Stimulated activated CD8-positive, alpha-beta memory T cell treated with anti-CD3 and anti-CD28 coated beads, Interleukin-7, amount 100 ng/mL, for 24 hours (primary cell): ENCODE measurements at regions not wholly inside any gene's neighbourhood (a gene's known extent, or its start where the extent isn't known, plus 50 kb on each side); places are given as distances from the start of the nearest gene placed in this dataset.
"Not testable (repeated sequence)": the region's sequence is repeated elsewhere in the genome, so short reads cannot be mapped to it uniquely, and the experiment has no call there.

Source experiments
- DNase-seq: peaks from one replicate; pipeline ENCODE4 v3.0.0-alpha.2; 2020; ENCODE audit warnings: low read depth

DNA sequence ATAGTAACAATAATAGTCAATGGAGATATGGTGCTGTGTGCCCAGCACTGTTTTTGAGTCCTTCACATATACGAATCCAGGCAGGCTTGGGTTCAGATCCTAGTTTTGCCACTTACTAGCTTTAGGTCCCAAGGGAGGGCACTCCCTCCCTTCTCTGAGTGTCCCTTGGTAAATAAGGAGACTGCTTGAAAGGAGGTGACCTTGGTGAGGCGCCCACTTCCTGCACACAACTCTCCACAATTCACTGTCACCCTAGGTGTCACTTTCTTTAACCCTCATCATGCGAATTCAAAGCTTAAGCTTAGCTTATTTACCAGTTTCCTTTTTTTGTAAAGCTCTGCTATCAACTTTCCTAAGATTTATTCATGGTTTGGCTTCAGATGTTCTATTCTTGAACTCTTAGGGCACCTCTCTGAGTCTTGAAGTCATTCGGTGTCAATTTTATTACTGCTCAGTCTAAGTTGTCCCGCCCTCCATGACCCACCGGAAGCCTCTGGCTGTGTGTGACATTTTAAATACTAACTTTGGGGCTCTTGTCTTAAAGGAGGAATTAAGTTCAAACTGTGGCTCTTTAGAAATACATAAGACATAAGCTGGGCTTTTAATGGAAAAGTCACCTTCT, 170.7 kb upstream of the ZNF618 start:
- no peak for DNase-seq

DNA sequence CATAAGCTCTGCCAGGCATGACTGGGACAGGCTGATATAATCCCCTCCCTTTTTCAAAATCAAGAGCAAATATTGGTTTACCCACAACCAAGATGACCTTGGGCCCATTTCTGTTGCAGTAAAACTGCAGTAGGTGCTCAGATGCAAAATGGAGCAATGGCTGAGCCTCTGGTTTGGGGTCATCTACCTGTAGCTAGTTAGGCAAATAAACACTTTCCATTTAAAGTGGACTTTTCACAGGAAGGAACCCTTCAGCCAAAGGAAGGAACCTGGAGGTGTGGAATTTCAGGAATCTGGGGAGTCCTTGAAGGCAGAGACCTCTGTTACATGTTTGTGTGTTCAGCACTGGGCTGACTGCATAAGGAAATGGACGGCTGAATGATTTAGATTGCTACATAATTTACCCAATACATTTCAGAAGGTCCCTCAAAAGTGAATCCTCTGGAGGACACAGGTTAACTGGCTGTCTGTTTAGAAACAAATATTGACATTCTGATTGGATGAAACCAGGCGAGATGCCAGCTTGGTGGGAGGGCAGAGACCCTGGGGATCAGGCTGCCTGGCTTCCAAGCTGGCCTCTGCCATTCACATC, 170.1 kb upstream of the ZNF618 start:
- no peak for DNase-seq

DNA sequence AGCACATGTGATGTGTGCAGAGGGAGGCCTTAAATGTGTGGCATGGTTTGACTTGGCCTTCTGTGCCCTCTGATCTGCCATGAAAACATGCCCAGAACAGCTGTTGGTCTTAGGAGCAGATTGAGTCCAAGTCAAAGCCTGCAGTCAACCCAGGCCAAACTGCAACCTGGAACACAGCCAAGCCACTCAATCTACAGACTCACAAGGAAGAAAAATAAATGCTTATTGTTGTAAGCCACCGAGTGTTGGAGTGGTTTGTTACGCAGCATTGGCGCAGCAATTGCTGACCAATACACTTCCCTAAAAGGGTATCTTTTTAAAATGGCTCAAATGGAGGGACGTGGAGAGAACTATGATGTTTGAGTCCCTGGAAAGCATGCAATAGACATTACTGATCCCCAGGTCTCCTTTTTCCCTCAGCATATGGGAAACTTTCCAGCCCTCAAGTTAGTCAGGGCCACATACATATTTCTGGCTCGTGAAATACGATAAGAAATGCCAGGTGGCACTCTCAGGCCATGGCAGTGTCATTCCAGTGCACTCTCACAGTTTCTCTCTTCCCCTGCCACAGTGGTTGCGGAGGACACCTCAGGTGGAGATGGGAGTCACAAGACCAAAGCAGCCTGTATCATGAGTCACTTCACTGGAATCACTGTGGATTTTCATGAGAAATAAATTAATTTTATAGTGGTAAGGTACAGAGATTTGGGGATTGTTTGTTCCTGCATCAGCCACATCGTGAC, 168.0 kb upstream of the ZNF618 start:
- DNase-seq: no peak

DNA sequence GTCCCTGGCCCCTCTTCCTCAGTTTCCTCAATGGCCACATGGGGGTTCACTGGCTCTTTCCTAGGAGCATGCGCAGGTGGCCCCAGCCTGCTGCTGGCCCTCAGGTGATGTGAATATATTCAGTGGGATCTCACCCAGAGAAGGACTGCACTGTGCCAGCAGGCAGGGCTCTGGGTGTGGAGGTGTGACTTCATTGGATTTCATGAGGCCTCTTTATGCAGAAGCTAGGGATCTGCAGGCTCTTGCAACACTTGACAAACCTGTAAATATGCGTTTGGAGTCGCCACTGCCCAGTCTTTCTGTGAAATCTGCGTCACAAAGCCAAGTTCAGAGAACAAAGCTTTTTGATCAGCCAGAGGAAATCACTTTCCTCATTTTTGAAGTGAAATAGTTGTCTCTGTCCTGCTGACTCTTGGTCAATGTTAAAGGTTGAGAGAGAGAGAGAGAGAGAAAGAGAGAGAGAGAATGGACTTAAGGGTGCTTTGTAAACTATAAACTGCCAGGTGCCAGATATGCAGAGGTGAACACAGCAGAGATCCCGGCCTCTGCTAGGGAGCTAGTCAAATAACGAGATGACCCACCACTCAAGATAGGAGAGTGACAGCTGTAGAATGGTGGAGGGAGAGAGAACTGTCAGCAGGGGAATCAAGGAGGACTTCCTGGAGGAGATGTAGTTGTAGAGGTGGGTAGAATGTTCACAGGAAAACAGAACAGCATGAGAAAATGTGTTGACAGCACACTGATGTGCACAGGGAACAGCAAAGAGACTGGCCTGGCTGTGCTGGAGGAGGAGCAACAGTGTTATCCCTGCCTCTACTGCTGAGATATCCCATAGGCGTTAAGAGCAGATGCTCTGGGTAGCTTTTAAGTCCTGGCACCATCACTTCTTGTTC, 167.0 kb upstream of the ZNF618 start:
- no peak for DNase-seq

DNA sequence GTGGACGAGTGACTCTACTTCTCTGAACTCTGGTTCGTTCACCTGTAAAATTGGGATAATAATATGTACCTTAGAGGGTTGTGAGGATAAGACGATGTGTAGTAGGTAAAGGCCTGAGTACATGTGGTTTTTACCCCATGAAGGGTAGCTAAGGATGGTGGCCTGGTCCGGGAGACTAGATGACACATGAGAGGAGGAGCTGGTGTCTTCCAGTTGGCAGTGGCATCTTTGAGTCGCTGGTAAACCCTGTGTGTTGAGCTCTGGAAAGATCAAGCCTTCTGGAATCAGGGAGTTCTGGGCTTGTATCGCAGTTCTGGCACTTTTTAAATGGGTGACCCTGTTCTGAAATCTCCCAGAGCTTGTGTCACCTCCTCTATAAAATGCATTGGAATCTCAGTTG, 166.4 kb upstream of the ZNF618 start:
- DNase-seq: no peak

DNA sequence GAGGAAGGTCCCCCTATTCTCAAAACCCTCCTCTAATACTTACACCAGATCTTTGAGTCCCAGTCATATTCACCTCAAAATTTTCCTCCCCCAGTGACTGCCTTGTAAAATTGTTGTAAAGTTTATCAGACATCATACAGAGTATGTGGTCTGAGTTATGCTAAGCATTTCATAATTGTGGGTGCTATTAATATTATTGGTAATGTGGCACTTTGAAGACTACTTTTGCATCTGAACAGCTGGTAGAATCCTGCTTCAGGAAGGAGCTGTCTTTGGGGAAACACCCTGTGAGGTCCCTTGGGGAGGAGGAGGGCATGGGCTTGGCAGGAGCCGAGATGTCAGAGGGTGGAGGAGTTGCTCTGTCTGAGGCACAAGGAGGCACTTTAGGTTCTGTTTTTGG, 164.9 kb upstream of the ZNF618 start:
- DNase-seq: no peak

DNA sequence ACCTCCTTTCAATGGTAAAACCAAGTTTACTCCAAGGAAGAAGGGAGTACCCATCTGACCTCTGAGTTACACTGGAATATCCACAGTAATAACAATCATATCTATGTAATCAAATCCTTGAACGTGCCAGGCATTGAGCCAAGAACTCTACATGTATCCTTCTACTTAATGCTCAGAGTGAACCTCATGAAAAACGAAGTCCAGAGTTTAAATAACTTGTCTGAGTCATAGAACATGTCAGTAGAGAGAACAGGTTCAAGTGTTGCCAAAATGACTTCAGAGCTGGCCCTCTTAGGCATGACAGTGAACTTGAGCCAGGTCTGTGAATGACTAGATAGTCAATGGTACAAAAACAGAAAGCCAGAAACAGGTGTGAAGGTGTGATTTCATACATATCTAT, 164.1 kb upstream of the ZNF618 start:
- no peak for DNase-seq

DNA sequence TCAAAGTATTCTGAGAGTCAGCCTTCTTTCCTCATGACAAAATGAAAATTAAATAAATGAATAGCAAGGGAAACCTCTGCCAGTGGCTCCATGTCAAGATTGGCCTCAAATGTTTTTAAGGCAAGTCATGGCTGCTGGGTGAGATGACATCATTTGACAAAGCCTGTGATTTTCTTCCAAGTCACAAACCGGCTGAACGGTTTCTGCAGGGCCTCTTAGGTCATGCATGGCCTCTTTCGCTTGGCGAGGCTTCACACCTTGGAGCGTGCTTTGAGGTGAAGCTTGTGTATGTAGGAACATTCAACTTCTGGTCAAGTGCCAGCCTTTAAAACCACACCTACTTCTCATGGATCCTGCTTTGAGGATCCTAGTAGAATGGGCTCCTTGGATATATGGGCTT, 161.0 kb upstream of the ZNF618 start:
- no peak for DNase-seq

DNA sequence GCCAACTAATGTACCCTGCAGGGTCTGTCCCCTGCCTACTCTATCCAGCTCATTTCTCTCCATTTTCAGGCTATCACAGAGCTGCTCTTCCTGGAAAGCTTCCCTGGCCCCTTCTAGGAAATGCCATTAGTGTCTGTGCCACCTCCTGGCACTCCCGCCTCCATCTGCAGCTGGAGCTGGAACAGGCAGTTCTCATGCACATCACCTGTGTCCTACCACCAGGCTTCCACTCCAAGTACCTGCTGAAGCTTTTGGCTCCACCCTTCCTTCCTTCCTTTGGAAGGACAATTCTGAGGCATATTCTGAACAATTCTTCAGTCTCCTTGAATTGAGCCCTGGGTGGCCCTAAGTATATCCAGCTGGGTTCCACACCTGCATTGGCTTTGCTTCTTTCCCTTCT, 156.2 kb upstream of the ZNF618 start:
- no peak for DNase-seq

DNA sequence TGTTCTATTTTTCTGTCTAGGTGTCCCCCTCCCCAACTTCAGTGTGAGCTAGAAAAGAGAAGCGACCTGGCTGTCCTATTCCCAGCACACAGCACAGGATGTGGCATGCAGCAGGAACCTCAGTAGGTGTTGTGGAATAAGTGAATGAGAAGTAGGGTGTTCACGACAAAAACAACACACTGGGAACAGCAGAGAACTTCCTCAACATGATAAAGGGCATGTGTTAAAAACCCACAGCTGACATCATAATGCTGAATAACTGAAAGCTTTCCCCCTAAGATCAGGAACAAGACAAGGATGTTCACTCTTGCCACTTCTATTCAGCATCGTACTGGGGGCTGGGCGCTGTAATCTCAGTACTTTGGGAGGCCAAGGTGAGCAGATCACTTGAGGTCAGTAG, 155.6 kb upstream of the ZNF618 start:
- no peak for DNase-seq

DNA sequence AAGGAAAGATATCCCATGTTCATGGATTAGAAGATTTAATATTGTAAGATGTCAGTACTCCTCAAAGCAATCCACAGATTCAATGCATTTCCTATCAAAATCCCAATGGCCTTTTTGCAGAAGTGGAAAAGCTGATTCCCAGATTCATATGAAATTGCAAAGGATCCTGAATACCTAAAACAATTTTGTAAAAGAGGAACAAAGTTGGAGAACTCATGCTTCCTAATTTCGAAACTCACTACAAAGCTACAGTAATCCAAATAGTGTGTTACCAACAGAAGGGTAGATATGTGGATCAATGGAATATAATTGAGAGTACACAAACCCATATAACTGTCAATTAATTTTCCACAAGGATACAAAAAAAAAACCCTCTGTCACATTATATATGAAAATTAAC, 154.3 kb upstream of the ZNF618 start:
- no peak for DNase-seq

DNA sequence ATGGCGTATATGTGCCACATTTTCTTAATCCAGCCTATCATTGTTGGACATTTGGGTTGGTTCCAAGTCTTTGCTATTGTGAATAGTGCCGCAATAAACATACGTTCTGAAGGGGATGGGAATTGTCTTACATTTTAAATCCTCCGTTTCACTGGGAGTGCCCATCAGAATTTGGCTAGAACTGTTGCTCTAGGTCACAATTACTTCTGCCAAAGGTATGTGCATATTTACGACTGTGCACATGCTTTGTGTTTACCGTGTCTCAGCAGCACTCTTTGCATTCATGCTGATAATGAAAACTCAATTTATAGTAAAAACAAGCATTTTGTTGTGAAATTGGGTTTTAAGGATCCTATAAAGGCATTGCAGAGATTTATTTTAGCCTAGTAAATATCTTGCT, 151.9 kb upstream of the ZNF618 start:
- DNase-seq: no peak

DNA sequence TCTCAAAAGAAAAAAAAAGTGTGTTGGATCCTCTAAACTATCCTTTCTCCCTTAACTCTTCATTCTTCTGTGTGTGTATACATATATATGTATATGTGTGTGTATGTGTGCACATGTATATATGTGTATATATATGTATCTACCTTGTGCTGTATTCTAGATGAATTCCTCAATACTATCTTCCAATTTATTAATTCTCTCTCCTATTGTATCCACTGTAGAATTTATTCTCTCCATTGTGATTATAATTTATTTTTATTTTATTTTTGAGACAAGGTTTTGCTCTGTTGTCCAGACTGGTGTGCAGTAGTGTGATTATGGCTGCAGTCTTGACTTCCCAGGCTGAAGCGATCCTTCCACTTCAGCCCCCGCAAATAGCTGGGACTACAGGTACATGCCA, 147.1 kb upstream of the ZNF618 start:
- DNase-seq: no peak

DNA sequence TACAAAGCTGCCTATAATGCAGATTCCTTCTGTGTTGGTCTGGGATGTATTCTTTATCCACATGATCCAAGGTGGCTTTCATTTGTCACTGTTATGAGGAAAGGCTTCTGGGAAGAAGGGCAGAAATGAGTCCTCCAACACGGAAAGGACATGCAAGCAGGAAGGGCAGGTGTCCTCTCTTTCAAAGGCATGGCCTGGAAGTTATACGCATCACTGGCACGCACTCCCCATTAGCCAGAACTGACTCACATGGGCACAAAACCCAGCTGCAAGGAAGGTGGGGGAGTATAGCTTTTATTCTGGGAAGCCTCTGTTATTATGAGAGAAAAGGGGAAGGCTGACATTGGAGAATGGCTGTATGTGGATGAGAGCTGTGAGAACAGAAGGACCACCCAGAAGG, 141.3 kb upstream of the ZNF618 start:
- DNase-seq: no peak

DNA sequence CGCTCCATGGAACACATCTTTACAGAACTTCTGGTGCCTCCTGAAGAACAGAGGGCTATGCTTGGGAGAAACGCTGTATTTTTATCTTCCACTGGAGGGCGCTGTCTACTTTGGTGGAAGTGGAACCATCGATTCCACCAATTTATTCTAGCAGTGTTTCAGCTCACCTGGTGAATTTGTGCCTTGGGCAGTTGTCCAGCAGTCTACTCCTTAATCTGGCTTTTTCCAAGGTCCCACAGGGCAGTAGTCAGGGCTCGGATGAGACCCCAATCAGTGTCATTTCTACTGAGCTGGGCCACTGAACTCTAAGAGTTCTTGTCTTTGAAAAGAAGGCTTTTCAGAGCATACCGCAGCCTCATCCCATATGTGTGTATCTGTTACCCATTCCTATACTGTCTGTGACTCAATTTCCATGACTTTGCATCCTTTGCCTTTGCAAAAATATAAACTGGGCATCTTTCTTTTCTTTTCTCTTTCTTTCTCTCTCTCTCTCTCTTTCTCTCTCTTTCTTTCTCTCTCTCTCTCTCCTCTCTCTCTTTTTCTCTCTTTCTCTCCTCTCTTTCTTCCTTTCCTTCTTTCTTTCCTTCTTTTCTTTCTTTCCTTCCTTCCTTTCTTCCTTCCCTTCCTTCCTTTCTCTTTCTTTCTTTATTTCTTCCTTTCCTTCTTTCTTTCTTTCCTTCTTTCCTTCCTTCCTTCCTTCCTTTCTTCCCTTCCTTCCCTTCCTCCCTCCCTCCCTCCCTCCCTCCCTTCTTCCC, 138.4 kb upstream of the ZNF618 start:
- DNase-seq: no peak

DNA sequence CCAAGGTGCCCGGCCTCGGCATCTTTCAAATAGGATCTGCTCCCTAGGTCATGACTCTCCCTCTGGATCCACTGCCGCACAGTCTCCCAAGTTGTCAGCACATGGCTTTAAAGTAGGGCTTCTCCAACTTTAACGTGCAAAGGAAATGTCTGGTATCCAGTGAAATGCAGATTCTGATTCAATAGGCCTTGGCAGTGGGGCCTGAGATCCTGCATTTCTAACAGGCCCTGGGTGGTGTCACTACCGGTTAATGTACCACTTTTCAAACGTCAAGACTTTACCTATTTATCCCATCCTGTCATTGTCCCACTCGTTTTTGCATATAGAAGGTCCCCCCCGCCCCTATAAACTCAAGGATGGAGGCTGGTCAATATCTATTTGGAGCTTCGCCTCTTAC, 137.6 kb upstream of the ZNF618 start:
- no peak for DNase-seq

DNA sequence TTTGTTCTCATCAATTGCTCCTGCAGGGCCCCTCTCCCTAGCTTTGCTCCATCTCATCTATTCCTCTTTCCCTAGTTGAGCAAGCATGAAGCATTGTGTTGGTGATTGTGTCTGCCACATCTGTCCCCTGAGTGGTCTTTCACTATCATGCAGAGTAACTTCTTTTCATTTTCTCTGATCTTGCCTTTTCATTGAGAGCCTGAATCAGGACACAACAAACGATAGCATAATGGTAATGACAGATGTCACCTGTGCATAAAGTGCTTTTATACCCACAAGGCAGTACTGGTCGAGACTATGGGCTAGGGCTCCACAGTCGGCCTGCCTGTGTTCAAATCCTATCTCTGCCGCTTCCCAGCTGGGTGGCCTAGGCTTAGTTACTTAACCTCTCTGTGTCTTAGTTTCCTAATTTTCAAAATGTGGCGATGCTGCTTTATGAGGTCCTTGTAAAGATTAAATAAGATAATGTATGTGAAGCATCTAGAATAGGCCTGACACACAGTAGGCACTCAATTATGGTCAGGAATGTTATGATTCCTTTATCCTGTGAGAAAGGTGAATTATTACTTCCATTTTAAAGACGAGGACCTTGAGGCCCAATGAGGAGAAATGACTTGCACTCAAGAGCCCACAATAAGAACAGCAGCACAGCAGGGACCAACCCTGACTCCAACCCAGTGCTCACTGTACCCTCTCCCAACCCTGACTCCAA, 137.1 kb upstream of the ZNF618 start:
- no peak for DNase-seq

DNA sequence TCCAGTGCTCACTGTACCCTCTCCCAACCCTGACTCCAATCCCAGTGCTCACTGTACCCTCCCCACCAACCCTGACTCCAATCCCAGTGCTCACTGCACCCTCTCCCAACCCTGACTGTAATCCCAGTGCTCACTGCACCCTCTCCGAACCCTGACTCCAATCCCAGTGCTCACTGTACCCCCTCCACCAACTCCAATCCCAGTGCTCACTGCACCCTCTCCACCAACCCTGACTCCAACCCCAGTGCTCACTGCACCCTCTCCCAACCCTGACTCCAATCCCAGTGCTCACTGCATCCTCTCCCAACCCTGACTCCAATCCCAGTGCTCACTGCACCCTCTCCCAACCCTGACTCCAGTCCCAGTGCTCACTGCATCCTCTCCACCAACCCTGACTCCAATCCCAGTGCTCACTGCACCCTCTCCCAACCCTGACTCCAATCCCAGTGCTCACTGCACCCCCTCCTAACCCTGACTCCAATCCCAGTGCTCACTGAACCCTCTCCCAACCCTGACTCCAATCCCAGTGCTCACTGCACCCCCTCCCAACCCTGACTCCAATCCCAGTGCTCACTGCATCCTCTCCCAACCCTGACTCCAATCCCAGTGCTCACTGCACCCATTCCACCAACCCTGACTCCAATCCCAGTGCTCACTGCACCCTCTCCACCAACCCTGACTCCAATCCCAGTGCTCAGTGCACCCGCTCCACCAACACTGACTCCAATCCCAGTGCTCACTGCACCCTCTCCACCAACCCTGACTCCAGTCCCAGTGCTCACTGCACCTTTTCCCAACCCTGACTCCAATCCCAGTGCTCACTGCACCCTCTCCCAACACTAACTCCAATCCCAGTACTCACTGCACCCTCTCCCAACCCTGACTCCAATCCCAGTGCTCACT, 136.3 kb upstream of the ZNF618 start:
- DNase-seq: not testable (repeated sequence)

DNA sequence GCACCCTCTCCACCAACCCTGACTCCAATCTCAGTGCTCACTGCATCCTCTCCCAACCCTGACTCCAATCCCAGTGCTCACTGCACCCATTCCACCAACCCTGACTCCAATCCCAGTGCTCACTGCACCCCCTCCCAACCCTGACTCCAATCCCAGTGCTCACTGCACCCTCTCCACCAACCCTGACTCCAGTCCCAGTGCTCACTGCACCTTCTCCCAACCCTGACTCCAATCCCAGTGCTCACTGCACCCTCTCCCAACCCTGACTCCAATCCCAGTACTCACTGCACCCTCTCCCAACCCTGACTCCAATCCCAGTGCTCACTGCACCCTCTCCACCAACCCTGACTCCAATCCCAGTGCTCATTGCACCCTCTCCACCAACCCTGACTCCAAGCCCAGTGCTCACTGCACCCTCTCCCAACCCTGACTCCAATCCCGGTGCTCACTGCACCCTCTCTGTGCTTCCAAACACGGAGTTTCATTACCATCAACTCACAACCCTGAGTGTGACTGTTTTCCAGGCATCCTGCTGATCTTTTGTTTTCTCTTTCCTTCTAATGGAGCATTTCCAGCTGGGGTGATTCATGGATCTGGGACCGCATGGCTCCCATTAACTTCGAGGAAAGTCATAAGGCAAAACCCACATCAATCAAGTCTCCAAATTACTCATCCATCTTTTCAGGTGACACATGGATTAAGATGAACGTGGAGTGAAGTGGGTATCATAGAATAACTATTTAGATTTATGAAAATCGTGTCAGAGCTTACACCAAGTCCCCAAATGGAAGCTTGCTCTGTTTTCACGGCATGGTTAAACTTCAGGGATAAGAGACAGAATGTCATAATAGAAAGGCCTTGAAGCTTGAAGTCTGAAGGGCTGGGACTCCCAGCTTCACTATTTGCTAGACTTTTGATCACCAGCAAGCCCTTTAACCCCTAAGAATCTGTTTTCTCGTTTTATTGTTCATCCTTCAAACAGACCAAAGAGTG, 135.3 kb upstream of the ZNF618 start:
- not testable (repeated sequence) for DNase-seq
